Trophoblast cell (in vitro differentiated cells and primary cell): ENCODE measurements at regions not wholly inside any gene's neighbourhood (a gene's known extent, or its start where the extent isn't known, plus 50 kb on each side); places are given as distances from the start of the nearest gene placed in this dataset.

Experiments used
- DNase-seq, 2 donors: peaks; one replicate each; pipeline ENCODE4 v3.0.0-alpha.2; 2016
- H2AFZ ChIP-seq: 2 replicates; pipeline ENCODE4 v1.6.1; 2013; ENCODE audit warnings: low read length, moderate library complexity, mild to moderate bottlenecking; ENCODE audit not compliant: insufficient read depth, poor library complexity
- H2AK5ac ChIP-seq: 2 replicates; pipeline ENCODE4 v1.6.1; 2013; ENCODE audit warnings: mild to moderate bottlenecking, low read length
- H2BK120ac ChIP-seq: 2 replicates; pipeline ENCODE4 v1.6.1; 2013; ENCODE audit warnings: low read length, mild to moderate bottlenecking, moderate library complexity; ENCODE audit not compliant: insufficient read depth, poor library complexity
- H2BK12ac ChIP-seq: 2 replicates; pipeline ENCODE4 v1.6.1; 2013; ENCODE audit warnings: mild to moderate bottlenecking, low read length, moderate library complexity
- H2BK5ac ChIP-seq: 2 replicates; pipeline ENCODE4 v1.6.1; 2013; ENCODE audit warnings: low read length, low read depth, moderate library complexity, mild to moderate bottlenecking; ENCODE audit not compliant: poor library complexity
- H3K14ac ChIP-seq: 2 replicates; pipeline ENCODE4 v1.6.1; 2013; ENCODE audit warnings: mild to moderate bottlenecking, low read length
- H3K18ac ChIP-seq: 2 replicates; pipeline ENCODE4 v1.6.1; 2013; ENCODE audit warnings: mild to moderate bottlenecking, low read length
- H3K23ac ChIP-seq: 2 replicates; pipeline ENCODE4 v1.6.1; 2013; ENCODE audit warnings: low read length
- H3K27ac ChIP-seq: 2 replicates; pipeline ENCODE4 v1.5.1; 2013; ENCODE audit warnings: low read depth, mild to moderate bottlenecking, inconsistent platforms, low read length, moderate library complexity
- H3K27me3 ChIP-seq: 2 replicates; pipeline ENCODE4 v1.6.1; 2013; ENCODE audit warnings: inconsistent platforms, mild to moderate bottlenecking, low read length, moderate library complexity; ENCODE audit not compliant: insufficient read depth
- H3K36me3 ChIP-seq, 2 experiments: 1 replicate in 1 of 2; 2 replicates in 1 of 2; pipeline ENCODE4 v1.6.1; 2013; ENCODE audit warnings: low read length in 2 of 2, mild to moderate bottlenecking in 2 of 2, moderate library complexity in 1 of 2; ENCODE audit not compliant: insufficient read depth in 2 of 2, control insufficient read depth in 1 of 2
- H3K4ac ChIP-seq: 2 replicates; pipeline ENCODE4 v1.6.1; 2013; ENCODE audit warnings: low read depth, mild to moderate bottlenecking, low read length, moderate library complexity
- H3K4me1 ChIP-seq, 2 experiments: 1 replicate in 1 of 2; 2 replicates in 1 of 2; pipeline ENCODE4 v1.6.1; 2013; ENCODE audit warnings: low read length in 2 of 2, mild to moderate bottlenecking in 2 of 2, moderate library complexity in 1 of 2; ENCODE audit not compliant: insufficient read depth in 2 of 2, control insufficient read depth in 1 of 2
- H3K4me2 ChIP-seq: 2 replicates; pipeline ENCODE4 v1.6.1; 2013; ENCODE audit warnings: inconsistent platforms, mild to moderate bottlenecking, low read length, moderate library complexity
- H3K4me3 ChIP-seq: 2 replicates; pipeline ENCODE4 v1.5.1; 2013; ENCODE audit warnings: mild to moderate bottlenecking, low read depth, low read length, inconsistent platforms
- H3K79me1 ChIP-seq: one replicate; pipeline ENCODE4 v1.6.1; 2013; ENCODE audit warnings: low read length
- H3K79me2 ChIP-seq: 2 replicates; pipeline ENCODE4 v1.6.1; 2013; ENCODE audit warnings: low read length, mild to moderate bottlenecking; ENCODE audit not compliant: control insufficient read depth, insufficient read depth, poor library complexity
- H3K9ac ChIP-seq: 2 replicates; pipeline ENCODE4 v1.6.1; 2013; ENCODE audit warnings: mild to moderate bottlenecking, low read length
- H3K9me3 ChIP-seq: 2 replicates; pipeline ENCODE4 v1.6.1; 2013; ENCODE audit warnings: low read depth, mild to moderate bottlenecking, control low read depth, inconsistent platforms, low read length; ENCODE audit not compliant: insufficient read depth
- H4K12ac ChIP-seq: 2 replicates; pipeline ENCODE4 v1.6.1; 2013; ENCODE audit warnings: low read depth, mild to moderate bottlenecking, low read length, moderate library complexity
- H4K8ac ChIP-seq: 2 replicates; pipeline ENCODE4 v1.6.1; 2013; ENCODE audit warnings: low read depth, mild to moderate bottlenecking, low read length, moderate library complexity
- H4K91ac ChIP-seq: one replicate; pipeline ENCODE4 v1.6.1; 2013; ENCODE audit warnings: low read depth, mild to moderate bottlenecking, low read length, moderate library complexity
- WGBS: extraction: QIAGEN DNeasy Blood & Tissue Kit; methylation state at CpG from one replicate; pipeline ENCODE4 v1.1.7; 2013; ENCODE audit warnings: missing lambda C conversion rate; ENCODE audit not compliant: insufficient read length, insufficient coverage; ENCODE audit errors: extremely low coverage; 5-methylcytosine and 5-hydroxymethylcytosine counted together

DNA sequence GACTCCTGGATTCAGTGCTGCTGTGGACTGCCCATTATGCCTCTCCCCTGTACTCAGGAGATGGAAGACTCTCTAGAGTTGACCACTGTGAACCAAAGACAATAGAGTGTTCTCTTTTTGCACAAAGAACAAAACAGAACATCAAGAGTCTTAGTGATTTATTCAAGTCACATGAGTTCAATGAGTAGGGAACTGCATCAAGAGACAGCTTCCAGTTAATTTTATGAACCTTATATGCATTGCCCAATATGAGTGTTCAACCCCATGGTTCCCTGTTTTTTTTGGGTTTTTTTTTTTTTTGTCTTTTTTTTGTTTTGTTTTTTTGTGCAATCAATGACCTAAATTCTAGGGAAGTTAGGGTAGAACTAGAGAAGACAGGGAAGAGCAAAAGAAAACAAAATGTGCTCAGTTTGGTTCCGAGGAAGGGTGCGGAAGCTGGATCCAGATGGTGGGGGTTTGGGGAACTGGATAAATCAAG is 224.3 kb downstream of the MAFB start:
- WGBS: no CpG with 5 or more reads among the region's 2 CpGs

DNA sequence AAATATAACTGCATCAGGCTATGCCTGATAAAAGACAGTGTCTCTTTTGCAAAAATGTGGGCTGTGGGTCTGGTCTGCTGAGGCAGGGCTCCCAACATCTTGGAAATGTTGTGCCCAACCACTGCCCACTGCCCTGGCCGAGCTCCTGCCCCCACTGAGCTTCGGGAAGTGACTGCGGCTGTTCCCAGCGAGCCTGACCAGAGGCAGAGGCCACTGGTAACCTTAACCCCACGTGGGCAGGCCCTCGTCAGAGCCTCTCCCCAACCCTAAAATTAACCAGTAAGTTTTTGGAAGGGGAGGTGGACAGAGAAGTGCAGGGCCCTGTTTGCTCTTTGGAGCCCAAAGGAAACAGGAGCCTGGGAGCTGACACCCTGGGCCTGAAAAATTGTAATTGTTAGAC is 225.9 kb downstream of the MAFB start:
- H3K36me3 ChIP-seq: no peaks in the 10 kb centered on the region
- WGBS: no CpG with 5 or more reads among the region's 6 CpGs
- H3K79me2 ChIP-seq: no peaks in the 10 kb centered on the region
- no peak overlapping the region for H3K4ac ChIP-seq
- peak overlapping the region; percentile 80 for H4K91ac ChIP-seq
- H2BK5ac ChIP-seq: peak overlapping the region; percentile 2
- no peak overlapping the region for H3K9ac ChIP-seq
- peak overlapping the region; percentile 4 for H2BK12ac ChIP-seq
- H3K18ac ChIP-seq: no peak overlapping the region
- H3K27me3 ChIP-seq: no peaks in the 10 kb centered on the region
- H3K4me1 ChIP-seq: peaks cover 3 to 6% of the 10 kb centered on the region in 2 experiments
- H3K27ac ChIP-seq: no peak overlapping the region
- H3K4me3 ChIP-seq: no peak overlapping the region
- H4K12ac ChIP-seq: no peak overlapping the region
- peak overlapping the region; percentile 21 for H2BK120ac ChIP-seq
- H3K4me2 ChIP-seq: no peak overlapping the region
- no peak overlapping the region for H3K23ac ChIP-seq
- peaks cover 8% of the 10 kb centered on the region for H3K79me1 ChIP-seq
- DNase-seq: no peak
- no peak overlapping the region for H2AFZ ChIP-seq
- H2AK5ac ChIP-seq: no peak overlapping the region
- H3K14ac ChIP-seq: no peak overlapping the region
- H3K9me3 ChIP-seq: no peaks in the 10 kb centered on the region
- peak overlapping the region; percentile 25 for H4K8ac ChIP-seq

More for the DNA sequence above, 224.3 kb downstream of the MAFB start:
- Histone ChIP-seq H3K18ac (no peak overlapping the region), H3K9ac (no peak overlapping the region), H4K91ac (no peak overlapping the region), H3K4me3 (no peak overlapping the region), H3K14ac (no peak overlapping the region), H3K27me3 (no peaks in the 10 kb centered on the region), H4K8ac (no peak overlapping the region), H2BK5ac (no peak overlapping the region), H3K4me2 (no peak overlapping the region), H4K12ac (no peak overlapping the region), H2AFZ (no peak overlapping the region), H3K27ac (no peak overlapping the region), H2BK12ac (no peak overlapping the region), H2AK5ac (no peak overlapping the region), H3K9me3 (no peaks in the 10 kb centered on the region), H2BK120ac (no peak overlapping the region), H3K79me1 (peaks cover 10% of the 10 kb centered on the region), H3K36me3 (no peaks in the 10 kb centered on the region), H3K4me1 (peaks cover 3 to 6% of the 10 kb centered on the region in 2 experiments), H3K23ac (no peak overlapping the region), H3K4ac (no peak overlapping the region), H3K79me2 (no peaks in the 10 kb centered on the region)
- peak in 1 of 2 donors; percentile 5 for DNase-seq

DNA sequence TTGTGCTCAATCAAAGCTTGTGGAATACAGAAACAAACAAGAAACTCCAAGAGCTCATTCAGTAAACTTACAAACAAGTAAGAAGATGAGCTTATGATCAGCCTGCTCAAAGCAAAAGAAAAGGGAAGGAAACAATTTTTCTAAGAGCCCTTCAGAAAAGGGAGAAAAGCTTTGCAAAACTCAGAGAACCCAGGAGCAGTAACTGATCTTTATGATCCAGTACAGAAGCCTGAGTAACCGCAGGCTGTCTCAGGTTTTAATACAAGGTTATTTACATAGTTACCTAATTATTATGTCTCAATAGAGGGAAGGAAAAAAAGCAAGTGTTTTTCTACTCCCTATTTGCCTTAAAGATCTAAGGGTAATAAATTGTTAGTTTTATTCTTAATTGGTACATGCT is 226.5 kb downstream of the MAFB start:
- no peak overlapping the region for H3K4me3 ChIP-seq
- no peak overlapping the region for H3K4me2 ChIP-seq
- H3K14ac ChIP-seq: no peak overlapping the region
- no peaks in the 10 kb centered on the region for H3K36me3 ChIP-seq
- peaks cover 3 to 6% of the 10 kb centered on the region in 2 experiments for H3K4me1 ChIP-seq
- H2BK5ac ChIP-seq: no peak overlapping the region
- no peak overlapping the region for H4K8ac ChIP-seq
- H2BK12ac ChIP-seq: no peak overlapping the region
- no peak overlapping the region for H4K12ac ChIP-seq
- H3K27me3 ChIP-seq: no peaks in the 10 kb centered on the region
- H2BK120ac ChIP-seq: no peak overlapping the region
- H2AK5ac ChIP-seq: no peak overlapping the region
- no peak overlapping the region for H3K4ac ChIP-seq
- H3K9me3 ChIP-seq: no peaks in the 10 kb centered on the region
- H3K79me1 ChIP-seq: peaks cover 8% of the 10 kb centered on the region
- H3K27ac ChIP-seq: no peak overlapping the region
- no peak overlapping the region for H3K9ac ChIP-seq
- H4K91ac ChIP-seq: no peak overlapping the region
- H2AFZ ChIP-seq: no peak overlapping the region
- H3K23ac ChIP-seq: no peak overlapping the region
- no CpG with 5 or more reads among the region's 1 CpG for WGBS
- no peaks in the 10 kb centered on the region for H3K79me2 ChIP-seq
- DNase-seq: no peak
- H3K18ac ChIP-seq: no peak overlapping the region

DNA sequence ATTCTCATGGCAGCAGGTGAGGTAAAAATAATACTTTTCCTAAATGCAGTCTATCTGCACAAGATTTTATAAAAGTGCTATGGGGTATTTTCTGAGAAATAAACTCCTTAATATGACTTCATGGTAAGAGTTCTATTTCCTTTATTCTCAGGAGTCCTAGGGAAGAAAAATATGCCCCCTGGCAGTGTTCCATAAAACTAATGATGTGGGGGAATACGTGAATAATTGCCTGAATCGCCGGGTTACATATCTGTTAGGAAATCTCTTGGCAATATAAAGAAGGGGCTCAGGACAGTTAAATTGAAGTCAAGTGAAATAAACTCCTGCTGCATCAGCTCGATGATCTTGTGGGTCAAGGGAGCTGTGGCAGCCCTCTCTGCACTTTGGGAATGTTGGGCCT is 229.7 kb downstream of the MAFB start:
- Histone ChIP-seq H3K9me3 (no peaks in the 10 kb centered on the region), H2BK5ac (no peak overlapping the region), H3K23ac (no peak overlapping the region), H3K27me3 (no peaks in the 10 kb centered on the region), H2BK120ac (no peak overlapping the region), H3K79me2 (no peaks in the 10 kb centered on the region), H3K4ac (no peak overlapping the region), H3K4me2 (no peak overlapping the region), H3K9ac (no peak overlapping the region), H3K36me3 (no peaks in the 10 kb centered on the region), H3K4me1 (peaks cover 3 to 6% of the 10 kb centered on the region in 2 experiments), H4K91ac (no peak overlapping the region), H4K8ac (no peak overlapping the region), H3K4me3 (no peak overlapping the region), H3K14ac (no peak overlapping the region), H2BK12ac (no peak overlapping the region), H3K27ac (no peak overlapping the region), H3K18ac (no peak overlapping the region), H3K79me1 (peaks cover 8% of the 10 kb centered on the region), H2AFZ (no peak overlapping the region), H2AK5ac (no peak overlapping the region), H4K12ac (no peak overlapping the region)
- no peak for DNase-seq
- WGBS: no CpG with 5 or more reads among the region's 4 CpGs
